ENCODE measurements at regions not wholly inside any gene's neighbourhood (a gene's known extent, or its start where the extent isn't known, plus 50 kb on each side); places are given as distances from the start of the nearest gene placed in this dataset.

- TF ChIP-seq POLR2AphosphoS5 (IDR thresholded peaks at IDR 0.05) (no peak), CTCF (IDR thresholded peaks at IDR 0.05) (no peak), POLR2A (IDR thresholded peaks at IDR 0.05) (no peak)
These were observed 573.3 kb downstream of the MCTP2 start for GRCh38 chr15:94804613-94805012.
